Activated naive CD4-positive, alpha-beta T cell treated with anti-CD3 and anti-CD28 coated beads, Interleukin-2, amount 50 U/mL, for 72 hours (primary cell): ENCODE measurements at regions not wholly inside any gene's neighbourhood (a gene's known extent, or its start where the extent isn't known, plus 50 kb on each side); places are given as distances from the start of the nearest gene placed in this dataset.

ENCODE experiments used
- ATAC-seq, 2 donors: fragments of 150-1000 bp; cut with Tn5 transposase; 2 replicates each; pipeline ENCODE4 v1.10.0; 2021; ENCODE audit warnings: mild to moderate bottlenecking in 2 of 2, moderate library complexity in 2 of 2
- DNase-seq, 2 donors: peaks; one replicate each; pipeline ENCODE4 v3.0.0; 2021 to 2022; ENCODE audit warnings: low spot score in 2 of 2
- H3K27ac Mint-ChIP-seq, 2 donors: one replicate each; pipeline ENCODE4 v1.8.0; 2022; ENCODE audit warnings: mild to moderate bottlenecking in 2 of 2, mixed read lengths in 2 of 2
- H3K36me3 Mint-ChIP-seq, 2 donors: one replicate each; pipeline ENCODE4 v1.8.0; 2022; ENCODE audit warnings: mixed read lengths in 2 of 2
- H3K9me3 Mint-ChIP-seq, 2 donors: one replicate each; pipeline ENCODE4 v1.8.0; 2022; ENCODE audit warnings: mixed read lengths in 2 of 2

GRCh38 chr14:98940693-98941437 lies 331.1 kb downstream of the BCL11B start:
- peak overlapping the region in 1 of 2 donors; percentile 8 for H3K27ac Mint-ChIP-seq
- peaks cover 8% of the 10 kb centered on the region in 2 donors for H3K9me3 Mint-ChIP-seq
- peak; percentile 71 to 82 for ATAC-seq

GRCh38 chr14:98941481-98941880 lies 330.5 kb downstream of the BCL11B start:
- ATAC-seq (peak; percentile 76 to 86), DNase-seq (no peak)
- peaks cover 3 to 8% of the 10 kb centered on the region in 2 donors for H3K9me3 Mint-ChIP-seq
- no peak overlapping the region for H3K27ac Mint-ChIP-seq
- peaks cover 0 to 5% of the 10 kb centered on the region in 2 donors for H3K36me3 Mint-ChIP-seq

More at GRCh38 chr14:98940693-98941437, 331.1 kb downstream of the BCL11B start:
- peaks cover 4 to 9% of the 10 kb centered on the region in 2 donors for H3K36me3 Mint-ChIP-seq
- peak in 1 of 2 donors; percentile 23 for DNase-seq

- no peak for ATAC-seq
- Mint-ChIP-seq H3K36me3 (peaks cover 0 to 5% of the 10 kb centered on the region in 2 donors), H3K9me3 (peaks cover 0 to 3% of the 10 kb centered on the region in 2 donors), H3K27ac (no peak overlapping the region)
- DNase-seq: no peak
These were observed 328.1 kb downstream of the BCL11B start for GRCh38 chr14:98943907-98944306.

- no peak overlapping the region for H3K27ac Mint-ChIP-seq
- DNase-seq (no peak), ATAC-seq (peak in 1 of 2 donors; percentile 22)
These were observed 327.0 kb downstream of the BCL11B start for GRCh38 chr14:98944989-98945388.

GRCh38 chr14:98945611-98946570 lies 326.1 kb downstream of the BCL11B start:
- Mint-ChIP-seq H3K27ac (no peak overlapping the region), H3K36me3 (peaks cover 0 to 5% of the 10 kb centered on the region in 2 donors), H3K9me3 (peaks cover 0 to 3% of the 10 kb centered on the region in 2 donors)
- DNase-seq (no peak), ATAC-seq (no peak)

More at GRCh38 chr14:98944989-98945388, 327.0 kb downstream of the BCL11B start:
- Mint-ChIP-seq H3K36me3 (peaks cover 0 to 5% of the 10 kb centered on the region in 2 donors), H3K9me3 (peaks cover 0 to 3% of the 10 kb centered on the region in 2 donors)

GRCh38 chr14:98946940-98947339 lies 325.1 kb downstream of the BCL11B start:
- DNase-seq (no peak), ATAC-seq (no peak)
- Mint-ChIP-seq H3K36me3 (peaks cover 0 to 5% of the 10 kb centered on the region in 2 donors), H3K9me3 (peaks cover 0 to 3% of the 10 kb centered on the region in 2 donors), H3K27ac (no peak overlapping the region)

GRCh38 chr14:98947911-98948595 lies 323.9 kb downstream of the BCL11B start:
- peaks cover 0 to 5% of the 10 kb centered on the region in 2 donors for H3K36me3 Mint-ChIP-seq

GRCh38 chr14:98949051-98949450 lies 322.9 kb downstream of the BCL11B start:
- no peak for DNase-seq
- peak overlapping the region in 1 of 2 donors; percentile 10 for H3K27ac Mint-ChIP-seq
- no peak for ATAC-seq
- H3K9me3 Mint-ChIP-seq: peaks cover 0 to 3% of the 10 kb centered on the region in 2 donors
- H3K36me3 Mint-ChIP-seq: peaks cover 0 to under 1% of the 10 kb centered on the region in 2 donors

More at GRCh38 chr14:98947911-98948595, 323.9 kb downstream of the BCL11B start:
- ATAC-seq (no peak), DNase-seq (no peak)
- Mint-ChIP-seq H3K27ac (no peak overlapping the region), H3K9me3 (peaks cover 0 to 3% of the 10 kb centered on the region in 2 donors)

- ATAC-seq: no peak
- Mint-ChIP-seq H3K36me3 (no peaks in the 10 kb centered on the region), H3K9me3 (peaks cover 0 to 1% of the 10 kb centered on the region in 2 donors), H3K27ac (peak overlapping the region in 1 of 2 donors; percentile 10)
- DNase-seq: no peak
These were observed 322.4 kb downstream of the BCL11B start for GRCh38 chr14:98949481-98950135.

- DNase-seq: no peak
- H3K36me3 Mint-ChIP-seq: no peaks in the 10 kb centered on the region
- H3K9me3 Mint-ChIP-seq: no peaks in the 10 kb centered on the region
- no peak for ATAC-seq
- no peak overlapping the region for H3K27ac Mint-ChIP-seq
These were observed 321.6 kb downstream of the BCL11B start for GRCh38 chr14:98950353-98950895.

- Mint-ChIP-seq H3K27ac (no peak overlapping the region), H3K9me3 (no peaks in the 10 kb centered on the region), H3K36me3 (no peaks in the 10 kb centered on the region)
- ATAC-seq (no peak), DNase-seq (no peak)
These were observed 321.0 kb downstream of the BCL11B start for GRCh38 chr14:98951031-98951430.

GRCh38 chr14:98951521-98952152 lies 320.4 kb downstream of the BCL11B start:
- ATAC-seq (no peak), DNase-seq (no peak)
- H3K27ac Mint-ChIP-seq: no peak overlapping the region
- H3K9me3 Mint-ChIP-seq: no peaks in the 10 kb centered on the region
- no peaks in the 10 kb centered on the region for H3K36me3 Mint-ChIP-seq

- Mint-ChIP-seq H3K27ac (no peak overlapping the region), H3K36me3 (no peaks in the 10 kb centered on the region), H3K9me3 (no peaks in the 10 kb centered on the region)
- peak in 1 of 2 donors; percentile 44 for ATAC-seq
- DNase-seq: no peak
These were observed 319.2 kb downstream of the BCL11B start for GRCh38 chr14:98952593-98953350.

GRCh38 chr14:98953551-98954348 lies 318.2 kb downstream of the BCL11B start:
- Mint-ChIP-seq H3K27ac (no peak overlapping the region), H3K36me3 (no peaks in the 10 kb centered on the region), H3K9me3 (no peaks in the 10 kb centered on the region)
- DNase-seq (no peak), ATAC-seq (no peak)
